H9 (cell line): ENCODE measurements at regions not wholly inside any gene's neighbourhood (a gene's known extent, or its start where the extent isn't known, plus 50 kb on each side); places are given as distances from the start of the nearest gene placed in this dataset.

Source experiments
- DNase-seq: peaks from one replicate; pipeline ENCODE4 v3.0.0-alpha.2; 2017
- H2AFZ ChIP-seq: one replicate; pipeline ENCODE4 v1.6.1; 2013; ENCODE audit warnings: mild to moderate bottlenecking, low read length, control low read depth, moderate library complexity
- H2AK5ac ChIP-seq: 2 replicates; pipeline ENCODE4 v1.6.1; 2013; ENCODE audit warnings: low read length, control low read depth, mixed read lengths; ENCODE audit not compliant: insufficient read length
- H2BK120ac ChIP-seq: one replicate; pipeline ENCODE4 v1.6.1; 2013; ENCODE audit warnings: low read depth, mild to moderate bottlenecking, low read length, control low read depth, inconsistent platforms; ENCODE audit not compliant: poor library complexity, severe bottlenecking
- H2BK12ac ChIP-seq: 2 replicates; pipeline ENCODE4 v1.6.1; 2013; ENCODE audit warnings: low read length, control low read depth, mixed read lengths, low read depth; ENCODE audit not compliant: insufficient read length
- H2BK15ac ChIP-seq: 2 replicates; pipeline ENCODE4 v1.6.1; 2013; ENCODE audit warnings: low read depth, low read length, control low read depth
- H2BK20ac ChIP-seq: one replicate; pipeline ENCODE4 v1.6.1; 2013; ENCODE audit warnings: low read depth, mild to moderate bottlenecking, low read length, control low read depth, inconsistent platforms; ENCODE audit not compliant: poor library complexity, severe bottlenecking
- H2BK5ac ChIP-seq: 2 replicates; pipeline ENCODE4 v1.6.1; 2013; ENCODE audit warnings: low read length, control low read depth, mixed read lengths; ENCODE audit not compliant: insufficient read length
- H3K14ac ChIP-seq: 2 replicates; pipeline ENCODE4 v1.6.1; 2013; ENCODE audit warnings: low read length, control low read depth; ENCODE audit not compliant: insufficient read depth
- H3K18ac ChIP-seq: 2 replicates; pipeline ENCODE4 v1.6.1; 2013; ENCODE audit warnings: low read depth, mild to moderate bottlenecking, mixed read lengths, low read length, control low read depth; ENCODE audit not compliant: insufficient read length
- H3K23ac ChIP-seq: 2 replicates; pipeline ENCODE4 v1.6.1; 2013; ENCODE audit warnings: low read length, control low read depth, mixed read lengths, low read depth; ENCODE audit not compliant: insufficient read length
- H3K23me2 ChIP-seq: 2 replicates; pipeline ENCODE4 v1.6.1; 2013; ENCODE audit warnings: low read depth, mild to moderate bottlenecking, mixed read lengths, low read length, control low read depth; ENCODE audit not compliant: insufficient read length, poor library complexity, severe bottlenecking
- H3K27ac ChIP-seq: 2 replicates; pipeline ENCODE4 v1.5.1; 2013; ENCODE audit warnings: low read length, control low read depth, mixed read lengths, low read depth; ENCODE audit not compliant: insufficient read length
- H3K27me3 ChIP-seq: 2 replicates; pipeline ENCODE4 v1.6.1; 2013; ENCODE audit warnings: low read length, control low read depth, inconsistent platforms; ENCODE audit not compliant: insufficient read depth
- H3K4ac ChIP-seq: 2 replicates; pipeline ENCODE4 v1.6.1; 2013; ENCODE audit warnings: low read depth, mild to moderate bottlenecking, control low read depth, inconsistent platforms, low read length, moderate library complexity
- H3K4me1 ChIP-seq: 2 replicates; pipeline ENCODE4 v1.6.1; 2013; ENCODE audit warnings: low read length, control low read depth, inconsistent platforms; ENCODE audit not compliant: insufficient read depth
- H3K4me2 ChIP-seq: 2 replicates; pipeline ENCODE4 v1.6.1; 2013; ENCODE audit warnings: low read length, control low read depth, mixed read lengths; ENCODE audit not compliant: insufficient read length, insufficient read depth
- H3K56ac ChIP-seq: 2 replicates; pipeline ENCODE4 v1.6.1; 2013; ENCODE audit warnings: low read depth, mild to moderate bottlenecking, mixed read lengths, low read length, control low read depth; ENCODE audit not compliant: insufficient read length
- H3K79me1 ChIP-seq: 2 replicates; pipeline ENCODE4 v1.6.1; 2013; ENCODE audit warnings: low read depth, mild to moderate bottlenecking, moderate library complexity, low read length, control low read depth, inconsistent platforms; ENCODE audit not compliant: insufficient read depth, poor library complexity, severe bottlenecking
- H3K79me2 ChIP-seq: 2 replicates; pipeline ENCODE4 v1.6.1; 2013; ENCODE audit warnings: low read length, control low read depth, inconsistent platforms; ENCODE audit not compliant: insufficient read depth
- H3K9ac ChIP-seq: 2 replicates; pipeline ENCODE4 v1.6.1; 2013; ENCODE audit warnings: low read length, control low read depth, mixed read lengths; ENCODE audit not compliant: insufficient read length; ENCODE audit errors: extremely low read depth
- H3K9me3 ChIP-seq: one replicate; pipeline ENCODE4 v1.6.1; 2013; ENCODE audit warnings: low read depth, low read length, inconsistent platforms; ENCODE audit not compliant: control insufficient read depth
- H3T11ph ChIP-seq: one replicate; pipeline ENCODE4 v1.6.1; 2013; ENCODE audit warnings: mild to moderate bottlenecking, low read length, control low read depth, inconsistent platforms
- H4K20me1 ChIP-seq: one replicate; pipeline ENCODE4 v1.6.1; 2013; ENCODE audit not compliant: control insufficient read depth, insufficient read length, insufficient read depth
- H4K5ac ChIP-seq: 2 replicates; pipeline ENCODE4 v1.6.1; 2013; ENCODE audit warnings: low read depth, mild to moderate bottlenecking, mixed read lengths, low read length, control low read depth; ENCODE audit not compliant: insufficient read length
- H4K8ac ChIP-seq: replicated peaks from 2 replicates; pipeline ENCODE4 v1.6.1; 2013; ENCODE audit warnings: low read length, control low read depth, mixed read lengths, low read depth; ENCODE audit not compliant: insufficient read length
- H4K91ac ChIP-seq: 2 replicates; pipeline ENCODE4 v1.6.1; 2013; ENCODE audit warnings: low read depth, mild to moderate bottlenecking, moderate library complexity, mixed read lengths, low read length, control low read depth; ENCODE audit not compliant: insufficient read length
- H3K27ac Mint-ChIP-seq, 3 experiments: 2 replicates in 2 of 3; 3 replicates in 1 of 3; pipeline ENCODE4 v1.8.0; 2020 to 2021; ENCODE audit warnings: mixed read lengths in 3 of 3, mild to moderate bottlenecking in 1 of 3, moderate library complexity in 1 of 3
- H3K27me3 Mint-ChIP-seq: 2 replicates; pipeline ENCODE4 v1.8.0; 2021; ENCODE audit warnings: low read depth, mild to moderate bottlenecking, moderate library complexity, mixed read lengths
- H3K36me3 Mint-ChIP-seq, 3 experiments: 2 replicates in 2 of 3; 3 replicates in 1 of 3; pipeline ENCODE4 v1.8.0; 2020 to 2021; ENCODE audit warnings: low read depth in 3 of 3, mixed read lengths in 3 of 3; ENCODE audit not compliant: insufficient read depth in 1 of 3
- H3K4me1 Mint-ChIP-seq, 2 experiments: 2 replicates each; pipeline ENCODE4 v1.8.0; 2020; ENCODE audit warnings: mixed read lengths in 2 of 2
- H3K4me3 Mint-ChIP-seq, 2 experiments: 2 replicates in 1 of 2; 3 replicates in 1 of 2; pipeline ENCODE4 v1.8.0; 2020 to 2021; ENCODE audit warnings: mild to moderate bottlenecking in 2 of 2, mixed read lengths in 2 of 2, moderate library complexity in 1 of 2
- H3K9me3 Mint-ChIP-seq, 2 experiments: 2 replicates in 1 of 2; 3 replicates in 1 of 2; pipeline ENCODE4 v1.8.0; 2020; ENCODE audit warnings: mild to moderate bottlenecking in 2 of 2, mixed read lengths in 2 of 2, moderate library complexity in 1 of 2
- WGBS: extraction: QIAGEN DNeasy Blood & Tissue Kit; methylation state at CpG from one replicate; pipeline ENCODE4 v1.1.7; 2013; ENCODE audit warnings: missing lambda C conversion rate, low lambda C conversion rate, mixed read lengths; ENCODE audit not compliant: insufficient read length; ENCODE audit errors: extremely low coverage; 5-methylcytosine and 5-hydroxymethylcytosine counted together
- TF ChIP-seq, protein P1 (sequence below): fragments of 200-600 bp; sonication (generic); conservative IDR thresholded peaks from 3 replicates; pipeline ENCODE4 v1.8.0; 2021; ENCODE audit warnings: antibody characterized with exemption, mild to moderate bottlenecking

- Histone ChIP-seq H3K4me2 (no peak overlapping the region), H3K18ac (no peak overlapping the region), H3K56ac (no peak overlapping the region), H3K23ac (no peak overlapping the region), H3K4me1 (no peaks in the 10 kb centered on the region), H4K20me1 (no peaks in the 10 kb centered on the region), H3K27me3 (no peaks in the 10 kb centered on the region), H3K14ac (peak overlapping the region; percentile 40; the same call in 1 of the 2 replicates), H2BK15ac (no peak overlapping the region), H3T11ph (no peak overlapping the region), H2AFZ (no peak overlapping the region), H3K9ac (no peak overlapping the region), H3K23me2 (no peaks in the 10 kb centered on the region), H4K8ac (no peak overlapping the region), H2BK120ac (no peak overlapping the region), H2BK20ac (no peak overlapping the region), H2AK5ac (no peak overlapping the region), H3K27ac (no peak overlapping the region), H4K91ac (no peak overlapping the region), H4K5ac (peak overlapping the region; percentile 14), H2BK12ac (no peak overlapping the region), H3K79me2 (no peaks in the 10 kb centered on the region), H2BK5ac (no peak overlapping the region), H3K9me3 (no peaks in the 10 kb centered on the region), H3K79me1 (no peaks in the 10 kb centered on the region), H3K4ac (no peak overlapping the region)
- H3K36me3 Mint-ChIP-seq, result no peaks in the 10 kb centered on the region
- TF ChIP-seq, protein P1, sequence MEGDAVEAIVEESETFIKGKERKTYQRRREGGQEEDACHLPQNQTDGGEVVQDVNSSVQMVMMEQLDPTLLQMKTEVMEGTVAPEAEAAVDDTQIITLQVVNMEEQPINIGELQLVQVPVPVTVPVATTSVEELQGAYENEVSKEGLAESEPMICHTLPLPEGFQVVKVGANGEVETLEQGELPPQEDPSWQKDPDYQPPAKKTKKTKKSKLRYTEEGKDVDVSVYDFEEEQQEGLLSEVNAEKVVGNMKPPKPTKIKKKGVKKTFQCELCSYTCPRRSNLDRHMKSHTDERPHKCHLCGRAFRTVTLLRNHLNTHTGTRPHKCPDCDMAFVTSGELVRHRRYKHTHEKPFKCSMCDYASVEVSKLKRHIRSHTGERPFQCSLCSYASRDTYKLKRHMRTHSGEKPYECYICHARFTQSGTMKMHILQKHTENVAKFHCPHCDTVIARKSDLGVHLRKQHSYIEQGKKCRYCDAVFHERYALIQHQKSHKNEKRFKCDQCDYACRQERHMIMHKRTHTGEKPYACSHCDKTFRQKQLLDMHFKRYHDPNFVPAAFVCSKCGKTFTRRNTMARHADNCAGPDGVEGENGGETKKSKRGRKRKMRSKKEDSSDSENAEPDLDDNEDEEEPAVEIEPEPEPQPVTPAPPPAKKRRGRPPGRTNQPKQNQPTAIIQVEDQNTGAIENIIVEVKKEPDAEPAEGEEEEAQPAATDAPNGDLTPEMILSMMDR, result no peak
- WGBS, result no CpG with 5 or more reads among the region's 13 CpGs
- DNase-seq, result no peak
- no peaks in the 10 kb centered on the region; the same call in 1 of the 2 replicates for H3K27me3 Mint-ChIP-seq
- H3K27ac Mint-ChIP-seq, result peak overlapping the region in 1 of 3 experiments; percentile 34; a peak in 1 of 7 replicates
- H3K9me3 Mint-ChIP-seq, result no peaks in the 10 kb centered on the region
- no peak overlapping the region for H3K4me3 Mint-ChIP-seq
- H3K4me1 Mint-ChIP-seq, result no peaks in the 10 kb centered on the region
Measured at GRCh38 chr2:4272261-4272858, 569.0 kb downstream of the DCDC2C start.
